ENCODE measurements at regions not wholly inside any gene's neighbourhood (a gene's known extent, or its start where the extent isn't known, plus 50 kb on each side); places are given as distances from the start of the nearest gene placed in this dataset.

GRCh38 chr1:201609661-201610318 lies 70.9 kb downstream of the NAV1 start:
- Histone ChIP-seq H3K9me3 (ENCODE audit: low read depth) (no peaks in the 10 kb centered on the region), H3F3A (ENCODE audit: low read depth) (peaks cover 9% of the 10 kb centered on the region), H3K9ac (no peak overlapping the region), H4K20me1 (ENCODE audit: low read depth) (peaks cover 32% of the 10 kb centered on the region), H3K27me3 (peaks cover 16% of the 10 kb centered on the region), H3K4me2 (no peak overlapping the region), H3K36me3 (no peaks in the 10 kb centered on the region), H3K4me1 (peaks cover 18% of the 10 kb centered on the region), H2AFZ (replicated peaks) (no peak overlapping the region), H3K79me2 (ENCODE audit: low read depth) (no peaks in the 10 kb centered on the region), H3K27ac (no peak overlapping the region), H3K4me3 (no peak overlapping the region)
- Mint-ChIP-seq H3K4me1 (peaks cover 5% of the 10 kb centered on the region), H3K36me3 (no peaks in the 10 kb centered on the region), H3K4me3 (no peak overlapping the region), H3K9me3 (no peaks in the 10 kb centered on the region), H3K27me3 (ENCODE audit: insufficient read depth, low read depth) (peaks cover 3% of the 10 kb centered on the region), H3K27ac (no peak overlapping the region)
- no peak for DNase-seq (ENCODE audit: low spot score)
- TF ChIP-seq EZH2 (IDR thresholded peaks at IDR 0.05) (no peak), CTCF (IDR thresholded peaks at IDR 0.05) (no peak), EZH2phosphoT487 (IDR thresholded peaks at IDR 0.05) (no peak)

- Histone ChIP-seq H3F3A (ENCODE audit: low read depth) (peaks cover 10% of the 10 kb centered on the region), H3K36me3 (no peaks in the 10 kb centered on the region), H3K4me2 (peak overlapping the region; percentile 11), H4K20me1 (ENCODE audit: low read depth) (peaks cover 41% of the 10 kb centered on the region), H3K79me2 (ENCODE audit: low read depth) (no peaks in the 10 kb centered on the region), H3K4me1 (peaks cover 18% of the 10 kb centered on the region), H3K4me3 (no peak overlapping the region), H2AFZ (replicated peaks) (no peak overlapping the region), H3K9me3 (ENCODE audit: low read depth) (no peaks in the 10 kb centered on the region), H3K9ac (no peak overlapping the region), H3K27me3 (peaks cover 26% of the 10 kb centered on the region), H3K27ac (no peak overlapping the region)
- Mint-ChIP-seq H3K27me3 (ENCODE audit: insufficient read depth, low read depth) (peaks cover 3% of the 10 kb centered on the region), H3K27ac (no peak overlapping the region), H3K4me3 (no peak overlapping the region), H3K36me3 (no peaks in the 10 kb centered on the region), H3K4me1 (peaks cover 2% of the 10 kb centered on the region), H3K9me3 (no peaks in the 10 kb centered on the region)
- TF ChIP-seq CTCF (IDR thresholded peaks at IDR 0.05) (no peak), EZH2 (IDR thresholded peaks at IDR 0.05) (no peak), EZH2phosphoT487 (IDR thresholded peaks at IDR 0.05) (no peak)
- peak; percentile 54 for DNase-seq (ENCODE audit: low spot score)
Observed at GRCh38 chr1:201610858-201611257, 71.9 kb downstream of the NAV1 start.

GRCh38 chr1:201612645-201613044 lies 73.7 kb downstream of the NAV1 start:
- Histone ChIP-seq H2AFZ (replicated peaks) (no peak overlapping the region), H3K9me3 (ENCODE audit: low read depth) (no peaks in the 10 kb centered on the region), H4K20me1 (ENCODE audit: low read depth) (peaks cover 41% of the 10 kb centered on the region), H3K79me2 (ENCODE audit: low read depth) (no peaks in the 10 kb centered on the region), H3K4me2 (no peak overlapping the region), H3K4me1 (peaks cover 18% of the 10 kb centered on the region), H3K27ac (no peak overlapping the region), H3F3A (ENCODE audit: low read depth) (peaks cover 10% of the 10 kb centered on the region), H3K27me3 (peaks cover 30% of the 10 kb centered on the region), H3K4me3 (no peak overlapping the region), H3K9ac (no peak overlapping the region), H3K36me3 (no peaks in the 10 kb centered on the region)
- H3K36me3 Mint-ChIP-seq, result no peaks in the 10 kb centered on the region
- TF ChIP-seq CTCF (IDR thresholded peaks at IDR 0.05) (no peak), EZH2 (IDR thresholded peaks at IDR 0.05) (no peak), EZH2phosphoT487 (IDR thresholded peaks at IDR 0.05) (no peak)
- no peaks in the 10 kb centered on the region for H3K9me3 Mint-ChIP-seq
- H3K27ac Mint-ChIP-seq, result no peak overlapping the region
- no peak for DNase-seq (ENCODE audit: low spot score)
- peaks cover 4% of the 10 kb centered on the region for H3K4me1 Mint-ChIP-seq
- H3K27me3 Mint-ChIP-seq (ENCODE audit: insufficient read depth, low read depth), result no peaks in the 10 kb centered on the region
- no peak overlapping the region for H3K4me3 Mint-ChIP-seq
